GM19240 (cell line): ENCODE measurements at regions not wholly inside any gene's neighbourhood (a gene's known extent, or its start where the extent isn't known, plus 50 kb on each side); places are given as distances from the start of the nearest gene placed in this dataset.
"Not testable (repeated sequence)": the region's sequence is repeated elsewhere in the genome, so short reads cannot be mapped to it uniquely, and the experiment has no call there.

ENCODE experiments used
- DNase-seq: peaks from one replicate; pipeline ENCODE4 v3.0.0; 2011; ENCODE audit warnings: low spot score; ENCODE audit not compliant: insufficient read length

DNA sequence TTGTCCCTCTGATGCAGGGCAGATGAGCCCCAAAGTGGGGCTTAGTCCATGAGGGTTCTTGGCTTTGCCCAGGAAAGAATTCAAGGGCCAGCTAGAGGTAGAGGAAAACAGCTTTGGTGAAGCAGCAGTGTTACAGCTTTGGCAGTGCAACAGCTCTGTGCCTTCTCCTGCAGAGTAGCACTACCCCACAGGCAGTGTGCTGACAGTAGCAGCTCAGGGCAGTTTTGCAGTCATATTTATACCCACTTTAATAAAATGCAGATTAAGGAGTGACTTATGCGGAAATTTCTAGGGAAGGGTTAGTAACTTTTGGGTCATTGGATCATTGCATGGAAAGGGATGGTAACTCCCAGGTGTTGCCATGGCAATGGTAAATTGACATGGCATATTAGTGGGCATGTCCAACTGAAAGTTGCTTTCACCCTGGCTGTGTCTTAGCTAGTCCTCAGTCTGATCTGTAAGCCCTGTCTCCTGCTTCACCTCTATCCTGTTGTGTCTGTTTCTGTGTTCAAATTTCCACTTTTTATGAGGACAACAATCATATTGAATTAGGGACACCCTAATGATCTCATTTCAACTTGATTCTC is 241.3 kb upstream of the C2CD4B start:
- DNase-seq, result no peak

GRCh38 chr15:62407216-62407615 is 242.1 kb upstream of the C2CD4B start:
- no peak for DNase-seq

- DNase-seq, result no peak
Observed at GRCh38 chr15:62407962-62408361, 242.9 kb upstream of the C2CD4B start.

- DNase-seq, result no peak
Observed at GRCh38 chr15:62409466-62409865, 244.4 kb upstream of the C2CD4B start.

DNA sequence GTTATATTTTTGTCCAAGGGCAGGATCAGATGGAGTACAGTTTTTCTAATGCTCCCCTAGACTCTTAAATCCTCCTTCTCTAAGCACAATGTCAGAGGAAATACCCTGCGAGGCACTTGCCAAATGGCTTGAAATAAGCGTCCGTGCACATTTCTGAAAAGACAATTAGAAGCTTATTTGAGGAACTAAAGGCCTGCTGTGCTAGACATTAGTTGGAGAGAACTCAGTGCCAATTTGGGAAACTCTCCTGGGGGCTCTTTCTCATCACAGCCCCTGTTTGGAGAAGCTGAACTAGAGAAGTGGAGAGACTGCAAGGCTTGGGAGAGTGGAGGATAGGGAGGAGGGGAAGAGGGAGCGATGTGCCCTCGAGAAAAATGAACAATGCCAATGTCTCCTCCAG is 247.6 kb upstream of the C2CD4B start:
- DNase-seq, result no peak

- no peak for DNase-seq
Observed at GRCh38 chr15:62413153-62413552, 248.1 kb upstream of the C2CD4B start.

DNA sequence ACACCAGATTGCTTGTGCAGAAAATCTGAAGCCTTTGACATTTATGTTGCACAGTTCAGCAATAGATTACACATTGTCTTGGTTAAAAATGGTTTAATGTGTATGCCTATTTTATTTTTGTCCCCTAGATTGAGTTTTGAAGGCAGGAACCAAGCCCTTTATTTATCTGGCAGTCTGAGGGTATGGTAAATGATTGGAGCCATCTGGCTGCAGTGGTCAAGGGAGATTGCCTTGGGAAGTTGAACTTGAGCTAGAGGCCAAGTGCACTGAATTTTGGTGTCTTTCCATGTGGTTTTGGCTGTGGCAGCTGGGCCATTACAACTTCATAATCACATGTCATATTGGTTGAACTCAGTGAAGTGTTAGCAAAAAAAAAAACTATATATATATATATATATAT is 248.7 kb upstream of the C2CD4B start:
- DNase-seq, result no peak

- no peak for DNase-seq
Observed at GRCh38 chr15:62415498-62415897, 250.4 kb upstream of the C2CD4B start.

DNA sequence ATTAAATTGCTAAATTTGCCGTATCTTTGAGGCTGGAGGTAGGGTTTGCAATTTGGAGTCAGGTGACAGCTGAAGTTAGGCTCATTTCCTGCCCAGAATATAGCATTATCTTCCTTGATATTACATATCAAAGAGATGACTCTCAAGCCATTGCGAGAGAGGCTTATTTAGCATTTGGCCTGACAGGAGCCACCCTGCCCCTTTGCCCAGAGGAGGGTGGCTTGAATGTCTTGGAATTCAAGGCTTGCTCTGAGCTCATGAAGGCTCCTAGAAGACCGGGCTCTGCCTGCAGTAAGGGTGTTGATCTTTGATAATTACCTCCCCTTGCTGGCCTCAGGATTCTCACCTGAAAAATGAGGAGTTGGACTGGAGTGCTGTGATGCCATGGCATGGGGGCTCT is 251.4 kb upstream of the C2CD4B start:
- DNase-seq, result no peak

DNA sequence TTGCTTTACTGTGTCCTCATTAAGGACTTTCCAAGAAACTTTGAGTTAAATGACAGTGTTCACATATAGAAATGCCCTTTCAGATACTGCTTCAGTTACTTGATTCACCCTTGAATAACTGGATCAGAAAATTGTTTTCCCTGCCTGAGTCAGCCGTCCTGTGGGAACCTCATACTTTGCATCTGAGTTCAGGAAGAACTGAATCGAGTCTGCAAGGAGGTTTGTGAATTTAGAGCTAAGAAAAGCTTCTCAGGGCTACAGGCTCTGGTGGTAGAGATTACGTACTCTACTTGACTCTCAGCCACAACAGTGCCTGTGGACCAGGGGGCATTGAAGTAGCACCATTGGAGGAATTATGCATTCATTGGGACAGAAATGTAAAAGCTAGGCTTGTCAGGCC is 252.4 kb upstream of the C2CD4B start:
- no peak for DNase-seq

- DNase-seq, result not testable (repeated sequence)
Observed at GRCh38 chr15:62418496-62418895, 253.4 kb upstream of the C2CD4B start.

DNA sequence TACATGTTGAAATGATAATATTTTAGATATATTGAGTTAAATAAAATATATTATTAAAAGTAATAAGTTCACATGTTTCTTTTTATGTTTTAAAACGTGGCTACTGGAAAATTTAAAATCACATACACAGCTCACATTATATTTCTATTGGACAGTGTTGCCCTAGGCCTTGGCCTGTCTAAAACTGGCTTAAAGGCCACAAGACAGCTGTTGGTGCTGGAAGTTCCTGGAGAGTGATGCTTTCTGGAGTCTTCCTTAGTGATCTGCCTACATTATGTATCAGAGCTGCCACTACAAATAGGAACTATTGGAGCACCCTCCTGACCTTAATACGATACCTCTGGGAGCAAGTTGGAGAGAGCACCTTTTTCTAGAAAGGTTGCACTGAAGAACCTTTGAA is 254.1 kb upstream of the C2CD4B start:
- no peak for DNase-seq

DNA sequence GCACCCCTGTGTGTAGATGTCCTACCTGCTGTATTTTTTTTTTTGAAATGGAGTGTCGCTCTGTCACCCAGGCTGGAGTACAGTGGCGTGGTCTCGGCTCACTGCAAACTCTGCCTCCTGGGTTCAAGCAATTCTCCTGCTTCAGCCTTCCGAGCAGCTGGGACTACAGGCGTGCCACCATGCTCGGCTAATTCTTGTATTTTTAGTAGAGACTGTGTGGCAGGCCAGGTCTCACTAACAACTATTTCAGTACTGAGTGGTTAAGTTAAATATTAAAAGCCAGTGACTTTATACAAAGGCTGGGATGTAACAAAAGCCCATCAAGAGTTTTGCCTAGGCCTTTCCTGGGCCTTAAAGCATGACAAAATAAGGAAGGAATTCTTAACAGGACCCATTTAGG is 255.3 kb upstream of the C2CD4B start:
- not testable (repeated sequence) for DNase-seq

DNA sequence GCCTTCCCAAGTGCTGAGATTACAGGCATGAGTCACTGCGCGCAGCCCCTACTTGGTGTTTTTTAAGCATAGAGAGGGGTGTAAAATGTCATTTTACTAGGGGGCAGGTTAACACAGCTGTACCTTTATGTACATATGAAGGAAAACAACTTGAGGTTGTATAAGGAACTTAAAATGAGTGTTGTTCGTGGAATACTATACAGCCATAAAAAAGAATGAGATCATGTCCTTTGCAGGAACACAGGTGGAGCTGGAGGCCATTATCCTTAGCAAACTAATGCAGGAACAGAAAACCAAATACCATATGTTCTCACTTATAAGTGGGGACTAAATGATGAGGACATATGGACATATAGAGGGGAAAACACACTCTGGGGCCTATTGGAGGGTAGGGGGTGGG is 256.2 kb upstream of the C2CD4B start:
- no peak for DNase-seq

DNA sequence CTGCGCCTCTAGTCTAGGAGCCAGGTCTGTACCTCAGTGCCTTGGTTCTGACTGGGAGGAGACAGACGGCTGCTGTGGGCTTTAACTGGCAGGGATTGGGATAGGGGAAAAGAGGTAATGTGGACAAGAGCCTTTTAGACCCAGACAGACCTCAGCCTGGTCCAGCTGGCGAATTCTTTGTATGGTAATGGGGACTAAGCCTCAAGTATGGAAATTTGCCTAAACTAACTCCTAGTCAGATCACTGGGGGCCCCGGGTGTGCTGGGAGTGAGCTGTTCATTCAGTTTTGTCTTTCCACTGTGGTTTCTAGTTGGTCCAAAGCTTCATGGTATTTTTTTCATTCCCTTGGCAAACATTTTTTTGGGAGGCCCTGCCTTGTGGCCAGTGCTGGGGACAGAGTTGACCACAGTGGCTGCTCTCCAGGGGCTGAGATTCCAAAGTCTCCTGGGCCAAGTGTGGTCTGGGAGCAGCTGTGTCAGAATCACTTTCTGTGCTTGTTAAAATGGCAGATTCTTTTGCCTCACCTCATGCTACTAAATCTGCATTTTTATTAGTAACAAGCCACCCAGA is 261.4 kb upstream of the C2CD4B start:
- no peak for DNase-seq

- no peak for DNase-seq
Observed at GRCh38 chr15:62428259-62428658, 263.2 kb upstream of the C2CD4B start.

DNA sequence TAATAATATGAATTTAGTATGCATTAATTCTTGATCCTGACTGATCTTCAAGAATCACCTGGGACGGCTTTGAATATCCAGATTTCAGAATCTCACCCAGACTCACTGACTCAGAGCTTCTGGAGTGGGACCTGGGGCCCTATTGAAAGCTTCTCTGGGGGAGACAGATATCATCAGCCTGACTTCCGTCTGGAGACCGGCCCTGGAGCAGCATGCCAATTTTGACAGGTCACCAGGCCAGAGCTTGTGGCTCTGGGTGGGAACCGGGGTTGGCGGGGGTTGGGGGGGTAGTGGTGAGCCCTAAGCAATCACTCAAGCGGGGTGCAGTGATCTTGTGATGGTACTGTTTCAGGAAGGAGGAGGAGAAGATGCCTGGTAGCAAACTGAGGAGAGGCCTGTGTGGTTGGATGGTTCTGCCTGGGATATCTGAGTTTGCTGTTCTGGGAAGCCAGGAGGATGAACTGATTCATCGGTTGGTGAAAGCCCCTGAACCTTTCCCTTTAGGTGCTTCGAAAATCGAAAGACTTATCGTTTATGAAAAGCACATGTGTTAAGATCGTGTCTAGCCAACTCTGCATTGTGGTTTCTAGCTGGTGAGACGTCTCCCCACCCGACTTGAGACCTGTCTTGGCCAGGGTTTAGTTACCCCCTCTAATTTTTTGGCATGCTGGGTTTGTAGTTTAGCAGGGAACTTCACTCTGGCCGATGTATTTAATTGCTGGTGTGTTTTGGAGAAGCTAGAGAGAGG is 263.9 kb upstream of the C2CD4B start:
- DNase-seq, result no peak

GRCh38 chr15:62430056-62430455 is 265.0 kb upstream of the C2CD4B start:
- no peak for DNase-seq

DNA sequence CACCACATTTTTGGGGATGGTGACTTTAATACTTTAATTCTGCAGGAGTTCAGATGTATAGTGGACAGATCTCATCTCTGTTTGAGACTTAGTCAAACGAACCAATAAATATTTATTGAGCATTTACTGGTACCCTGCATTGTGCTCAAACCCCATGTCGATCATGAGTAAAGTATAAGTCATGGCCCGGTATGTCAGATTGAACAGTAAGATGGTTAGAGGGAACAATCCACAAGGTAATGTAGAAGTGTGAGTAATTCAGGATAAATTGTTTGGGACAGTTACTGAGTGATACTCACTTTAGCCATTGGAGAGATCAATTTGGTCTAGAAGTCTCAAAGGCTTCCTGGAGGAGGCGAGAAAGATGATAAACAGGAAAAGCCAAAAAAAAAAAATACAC is 265.5 kb upstream of the C2CD4B start:
- no peak for DNase-seq

GRCh38 chr15:62431008-62431797 is 266.1 kb upstream of the C2CD4B start:
- DNase-seq, result no peak

DNA sequence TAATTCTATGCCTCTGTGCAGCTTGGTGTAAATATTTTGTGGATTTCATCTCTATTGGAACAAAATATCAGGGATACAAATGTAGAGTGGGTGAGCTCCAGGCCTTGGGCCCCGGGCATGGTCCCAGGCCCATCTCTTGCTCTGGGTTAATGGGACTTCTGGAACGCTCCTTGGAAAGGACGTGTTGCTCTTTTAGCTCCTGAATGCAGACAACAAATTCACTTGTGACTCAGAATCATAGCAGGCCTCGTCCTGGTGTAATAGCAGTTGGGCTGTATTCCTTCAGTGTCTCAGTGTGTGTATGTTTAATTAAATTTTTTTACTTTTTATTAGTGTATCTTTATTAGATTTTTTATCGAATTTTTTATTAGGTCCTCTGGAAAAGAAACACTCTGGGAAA is 266.7 kb upstream of the C2CD4B start:
- DNase-seq, result no peak

- DNase-seq, result no peak
Observed at GRCh38 chr15:62432702-62433398, 267.8 kb upstream of the C2CD4B start.
